ENCODE measurements at regions not wholly inside any gene's neighbourhood (a gene's known extent, or its start where the extent isn't known, plus 50 kb on each side); places are given as distances from the start of the nearest gene placed in this dataset.

GRCh38 chr11:70912226-70912840 is 340.0 kb downstream of the SHANK2 start:
- Histone ChIP-seq H3K36me3 (no peaks in the 10 kb centered on the region), H3K27ac (no peak overlapping the region), H3K27me3 (no peaks in the 10 kb centered on the region), H3K4me3 (no peak overlapping the region), H3K9me3 (no peaks in the 10 kb centered on the region), H3K4me1 (no peaks in the 10 kb centered on the region)
- DNase-seq (ENCODE audit: low spot score in 2 of 2) = no peak
- WGBS, 2 donors = 68 to 74% methylated on average over 11 of the region's 11 CpGs
- TF ChIP-seq POLR2A (IDR thresholded peaks at IDR 0.05) (no peak), EP300 (IDR thresholded peaks at IDR 0.05) (no peak)
- TF ChIP-seq, protein P1, sequence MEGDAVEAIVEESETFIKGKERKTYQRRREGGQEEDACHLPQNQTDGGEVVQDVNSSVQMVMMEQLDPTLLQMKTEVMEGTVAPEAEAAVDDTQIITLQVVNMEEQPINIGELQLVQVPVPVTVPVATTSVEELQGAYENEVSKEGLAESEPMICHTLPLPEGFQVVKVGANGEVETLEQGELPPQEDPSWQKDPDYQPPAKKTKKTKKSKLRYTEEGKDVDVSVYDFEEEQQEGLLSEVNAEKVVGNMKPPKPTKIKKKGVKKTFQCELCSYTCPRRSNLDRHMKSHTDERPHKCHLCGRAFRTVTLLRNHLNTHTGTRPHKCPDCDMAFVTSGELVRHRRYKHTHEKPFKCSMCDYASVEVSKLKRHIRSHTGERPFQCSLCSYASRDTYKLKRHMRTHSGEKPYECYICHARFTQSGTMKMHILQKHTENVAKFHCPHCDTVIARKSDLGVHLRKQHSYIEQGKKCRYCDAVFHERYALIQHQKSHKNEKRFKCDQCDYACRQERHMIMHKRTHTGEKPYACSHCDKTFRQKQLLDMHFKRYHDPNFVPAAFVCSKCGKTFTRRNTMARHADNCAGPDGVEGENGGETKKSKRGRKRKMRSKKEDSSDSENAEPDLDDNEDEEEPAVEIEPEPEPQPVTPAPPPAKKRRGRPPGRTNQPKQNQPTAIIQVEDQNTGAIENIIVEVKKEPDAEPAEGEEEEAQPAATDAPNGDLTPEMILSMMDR (IDR thresholded peaks at IDR 0.05) = no peak

GRCh38 chr11:70913715-70914231 is 338.6 kb downstream of the SHANK2 start:
- H3K9me3 ChIP-seq = peaks cover 0 to 5% (median 0%) of the 10 kb centered on the region in 4 donors
- TF ChIP-seq, protein P1 (IDR thresholded peaks at IDR 0.05) = no peak
- no peak for TF ChIP-seq POLR2A (IDR thresholded peaks at IDR 0.05)
- no peak for TF ChIP-seq EP300 (IDR thresholded peaks at IDR 0.05)
- H3K36me3 ChIP-seq = no peaks in the 10 kb centered on the region
- H3K27me3 ChIP-seq = no peaks in the 10 kb centered on the region
- no peaks in the 10 kb centered on the region for H3K4me1 ChIP-seq
- no peak overlapping the region for H3K4me3 ChIP-seq
- WGBS, 2 donors = 25 to 29% methylated on average over 13 of the region's 13 CpGs
- DNase-seq (ENCODE audit: low spot score in 2 of 2) = no peak
- H3K27ac ChIP-seq = no peak overlapping the region

GRCh38 chr11:70914496-70914895 is 337.9 kb downstream of the SHANK2 start:
- 84 to 89% methylated on average over 7 of the region's 7 CpGs for WGBS, 2 donors
- TF ChIP-seq POLR2A (IDR thresholded peaks at IDR 0.05) (no peak), EP300 (IDR thresholded peaks at IDR 0.05) (no peak)
- TF ChIP-seq, protein P1 (IDR thresholded peaks at IDR 0.05) = no peak
- no peak overlapping the region for H3K4me3 ChIP-seq
- no peak overlapping the region for H3K27ac ChIP-seq
- H3K27me3 ChIP-seq = no peaks in the 10 kb centered on the region
- H3K4me1 ChIP-seq = no peaks in the 10 kb centered on the region
- DNase-seq (ENCODE audit: low spot score in 2 of 2) = no peak
- H3K9me3 ChIP-seq = peaks cover 0 to 10% (median 0%) of the 10 kb centered on the region in 4 donors
- H3K36me3 ChIP-seq = no peaks in the 10 kb centered on the region

DNA sequence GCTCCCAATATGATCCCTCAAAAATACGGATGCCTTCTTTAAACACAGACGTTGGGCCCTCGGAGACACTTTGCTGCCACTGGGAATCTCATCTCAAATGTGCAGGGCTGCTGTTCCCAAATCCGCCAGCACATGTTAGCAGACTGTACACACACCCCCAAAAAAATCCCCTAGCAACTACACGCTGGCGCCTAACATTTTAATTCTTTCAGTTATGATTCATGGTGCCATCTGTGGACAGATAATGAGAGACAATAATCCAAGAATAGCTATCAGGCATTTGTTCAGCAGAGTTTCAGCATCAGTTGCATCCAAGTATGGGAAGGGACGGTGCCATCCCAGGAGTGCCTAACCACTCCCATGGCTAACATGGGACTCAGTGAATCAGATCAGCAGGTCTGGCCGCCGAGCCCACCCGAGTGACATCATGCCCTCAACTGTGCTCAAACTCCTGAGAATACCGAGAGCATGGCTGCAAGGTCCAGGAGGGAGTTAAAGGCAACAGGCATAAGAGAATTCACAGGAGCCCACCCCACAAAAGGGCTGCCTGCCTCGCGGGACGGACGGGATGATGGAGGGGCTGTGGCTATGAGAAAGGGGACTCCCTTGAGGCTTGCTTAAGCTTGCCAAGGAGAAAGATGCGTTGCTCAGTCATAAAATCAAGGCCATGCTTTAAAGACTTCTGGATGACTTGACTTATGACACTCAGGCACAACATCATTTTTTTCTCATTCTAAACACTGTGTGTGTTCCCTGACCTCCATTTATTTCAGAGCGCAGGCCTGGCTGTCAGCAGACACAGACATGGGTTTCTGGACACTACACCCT is 337.0 kb downstream of the SHANK2 start:
- no peak for DNase-seq (ENCODE audit: low spot score in 2 of 2)
- H3K36me3 ChIP-seq = no peaks in the 10 kb centered on the region
- TF ChIP-seq EP300 (IDR thresholded peaks at IDR 0.05) (no peak), POLR2A (IDR thresholded peaks at IDR 0.05) (no peak)
- TF ChIP-seq, protein P1 (IDR thresholded peaks at IDR 0.05) = no peak
- H3K27ac ChIP-seq = no peak overlapping the region
- WGBS, 2 donors = 67 to 72% methylated on average over 17 of the region's 17 CpGs
- no peak overlapping the region for H3K4me3 ChIP-seq
- no peaks in the 10 kb centered on the region for H3K27me3 ChIP-seq
- H3K9me3 ChIP-seq = peaks cover 0 to 19% (median 2%) of the 10 kb centered on the region in 4 donors
- H3K4me1 ChIP-seq = no peaks in the 10 kb centered on the region

GRCh38 chr11:70916351-70916750 is 336.0 kb downstream of the SHANK2 start:
- no peak overlapping the region for H3K27ac ChIP-seq

More at GRCh38 chr11:70916351-70916750, 336.0 kb downstream of the SHANK2 start:
- peaks cover 0 to 29% (median 6%) of the 10 kb centered on the region in 4 donors for H3K9me3 ChIP-seq
- WGBS, 2 donors = 85 to 89% methylated on average over 8 of the region's 8 CpGs
- H3K27me3 ChIP-seq = no peaks in the 10 kb centered on the region
- TF ChIP-seq POLR2A (IDR thresholded peaks at IDR 0.05) (no peak), EP300 (IDR thresholded peaks at IDR 0.05) (no peak)
- TF ChIP-seq, protein P1 (IDR thresholded peaks at IDR 0.05) = no peak
- no peaks in the 10 kb centered on the region for H3K36me3 ChIP-seq
- DNase-seq (ENCODE audit: low spot score in 2 of 2) = no peak
- no peak overlapping the region for H3K4me3 ChIP-seq
- no peaks in the 10 kb centered on the region for H3K4me1 ChIP-seq
